A549 (cell line): ENCODE measurements at regions not wholly inside any gene's neighbourhood (a gene's known extent, or its start where the extent isn't known, plus 50 kb on each side); places are given as distances from the start of the nearest gene placed in this dataset.

Source experiments
- CTCF ChIP-seq: fragments of >200 bp; sonication (Bioruptor Twin); formaldehyde crosslinking; IDR thresholded peaks from 3 replicates; pipeline ENCODE4 v1.5.1; 2016
- E2F6 ChIP-seq: IDR thresholded peaks from 2 replicates; pipeline ENCODE4 v1.6.1; 2012; ENCODE audit warnings: low read depth, borderline replicate concordance
- EP300 ChIP-seq, 2 experiments: fragments of >200 bp; sonication (Bioruptor Twin); formaldehyde crosslinking; IDR thresholded peaks; 2 replicates in 1 of 2; 3 replicates in 1 of 2; pipeline ENCODE4 v1.6.1; 2016 to 2017
- ESRRA ChIP-seq: fragments of 150-350 bp; IDR thresholded peaks from 2 replicates; pipeline ENCODE4 v1.6.1; 2014; ENCODE audit warnings: mild to moderate bottlenecking, low read length, borderline replicate concordance
- KDM1A ChIP-seq: fragments of 200-600 bp; sonication (generic); IDR thresholded peaks from 2 replicates; pipeline ENCODE4 v1.6.1; 2016; ENCODE audit warnings: low read depth, mild to moderate bottlenecking
- NR3C1 ChIP-seq: fragments of >200 bp; sonication (Bioruptor Twin); formaldehyde crosslinking; IDR thresholded peaks from 3 replicates; pipeline ENCODE4 v1.6.1; 2017
- POLR2A ChIP-seq: IDR thresholded peaks from 2 replicates; pipeline ENCODE4 v1.6.1; 2012; ENCODE audit warnings: mild to moderate bottlenecking, low read length

GRCh38 chr7:128165927-128166420, 75.1 kb upstream of the LEP start:
- TF ChIP-seq CTCF (no peak), NR3C1 (no peak), POLR2A (no peak), EP300 (IDR thresholded peaks at IDR 0.05) (no peak), KDM1A (no peak), ESRRA (no peak), E2F6 (no peak)
